ENCODE measurements at regions not wholly inside any gene's neighbourhood (a gene's known extent, or its start where the extent isn't known, plus 50 kb on each side); places are given as distances from the start of the nearest gene placed in this dataset.

DNA sequence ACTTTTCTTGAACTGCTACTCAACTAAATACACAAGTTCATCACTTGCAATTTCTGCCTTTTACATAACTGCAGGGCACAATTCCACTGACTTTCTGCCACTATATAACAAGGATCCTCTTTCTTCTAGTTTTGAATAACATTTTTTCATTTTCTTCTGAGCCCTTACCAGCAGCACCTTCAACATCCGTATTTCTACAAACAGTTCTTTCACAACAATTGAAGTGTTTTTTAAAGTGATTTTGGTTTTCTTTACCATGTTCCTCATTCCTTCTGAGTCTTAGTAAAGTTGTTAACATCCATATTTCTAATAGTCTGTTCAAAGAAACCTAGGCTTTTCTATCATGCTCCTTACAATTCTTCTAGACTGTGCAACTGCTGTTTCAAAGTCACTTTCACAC lies 127.2 kb upstream of the PITX1 start:
- H3K27me3 ChIP-seq (replicated peaks in 1 of 2; ENCODE audit: control insufficient read depth in 2 of 2, insufficient read depth in 2 of 2, low read length in 1 of 2), result no peaks in the 10 kb centered on the region
- ChIA-PET SMC1A (ENCODE audit: uncharacterized antibody, unreplicated experiment) (no interaction called here), CTCF (no interaction called here), POLR2A (no interaction called here), RAD21 (ENCODE audit: unreplicated experiment) (no interaction called here)
- no peak overlapping the region for H2AFZ ChIP-seq (ENCODE audit: control insufficient read depth, low read depth, low read length)
- no TSS peak for BruUV-seq (replicated peaks)
- H3K4me1 ChIP-seq (ENCODE audit: control insufficient read depth, insufficient read depth, low read length), result no peaks in the 10 kb centered on the region
- H3K79me2 ChIP-seq (ENCODE audit: control insufficient read depth, insufficient read depth, low read length), result no peaks in the 10 kb centered on the region
- no peak overlapping the region for H3K4me3 ChIP-seq
- H3K36me3 ChIP-seq (ENCODE audit: control insufficient read depth in 2 of 2, insufficient read depth in 2 of 2, low read length in 1 of 2), result no peaks in the 10 kb centered on the region
- H3K9me3 ChIP-seq (replicated peaks; ENCODE audit: control insufficient read depth, insufficient read depth, low read length), result no peaks in the 10 kb centered on the region; the same call in 2 of the 3 replicates
- ATAC-seq (no peak), FAIRE-seq (no peak), DNase-seq (ENCODE audit: low read depth, low spot score) (no peak)
- in situ Hi-C loops (cut with MboI), result no loop called here
- no peak overlapping the region for H3K27ac ChIP-seq (ENCODE audit: control insufficient read depth, insufficient read depth)
- H4K20me1 ChIP-seq (ENCODE audit: control insufficient read depth, insufficient read depth), result no peaks in the 10 kb centered on the region
- no peak overlapping the region for H3K4me2 ChIP-seq (ENCODE audit: control insufficient read depth, insufficient read depth)
- intact Hi-C loops (cut with micrococcal nuclease; ENCODE audit: unreplicated experiment), result no loop called here
- no peak overlapping the region for H3K9ac ChIP-seq (ENCODE audit: control insufficient read depth, insufficient read depth, low read length)
- TF ChIP-seq JUND (IDR thresholded peaks at IDR 0.05; ENCODE audit: low read depth, low read length), result no peak
- TF ChIP-seq, protein P1, sequence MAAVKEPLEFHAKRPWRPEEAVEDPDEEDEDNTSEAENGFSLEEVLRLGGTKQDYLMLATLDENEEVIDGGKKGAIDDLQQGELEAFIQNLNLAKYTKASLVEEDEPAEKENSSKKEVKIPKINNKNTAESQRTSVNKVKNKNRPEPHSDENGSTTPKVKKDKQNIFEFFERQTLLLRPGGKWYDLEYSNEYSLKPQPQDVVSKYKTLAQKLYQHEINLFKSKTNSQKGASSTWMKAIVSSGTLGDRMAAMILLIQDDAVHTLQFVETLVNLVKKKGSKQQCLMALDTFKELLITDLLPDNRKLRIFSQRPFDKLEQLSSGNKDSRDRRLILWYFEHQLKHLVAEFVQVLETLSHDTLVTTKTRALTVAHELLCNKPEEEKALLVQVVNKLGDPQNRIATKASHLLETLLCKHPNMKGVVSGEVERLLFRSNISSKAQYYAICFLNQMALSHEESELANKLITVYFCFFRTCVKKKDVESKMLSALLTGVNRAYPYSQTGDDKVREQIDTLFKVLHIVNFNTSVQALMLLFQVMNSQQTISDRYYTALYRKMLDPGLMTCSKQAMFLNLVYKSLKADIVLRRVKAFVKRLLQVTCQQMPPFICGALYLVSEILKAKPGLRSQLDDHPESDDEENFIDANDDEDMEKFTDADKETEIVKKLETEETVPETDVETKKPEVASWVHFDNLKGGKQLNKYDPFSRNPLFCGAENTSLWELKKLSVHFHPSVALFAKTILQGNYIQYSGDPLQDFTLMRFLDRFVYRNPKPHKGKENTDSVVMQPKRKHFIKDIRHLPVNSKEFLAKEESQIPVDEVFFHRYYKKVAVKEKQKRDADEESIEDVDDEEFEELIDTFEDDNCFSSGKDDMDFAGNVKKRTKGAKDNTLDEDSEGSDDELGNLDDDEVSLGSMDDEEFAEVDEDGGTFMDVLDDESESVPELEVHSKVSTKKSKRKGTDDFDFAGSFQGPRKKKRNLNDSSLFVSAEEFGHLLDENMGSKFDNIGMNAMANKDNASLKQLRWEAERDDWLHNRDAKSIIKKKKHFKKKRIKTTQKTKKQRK (IDR thresholded peaks at IDR 0.05; ENCODE audit: low read depth, low read length), result no peak
- TF ChIP-seq, protein P2, sequence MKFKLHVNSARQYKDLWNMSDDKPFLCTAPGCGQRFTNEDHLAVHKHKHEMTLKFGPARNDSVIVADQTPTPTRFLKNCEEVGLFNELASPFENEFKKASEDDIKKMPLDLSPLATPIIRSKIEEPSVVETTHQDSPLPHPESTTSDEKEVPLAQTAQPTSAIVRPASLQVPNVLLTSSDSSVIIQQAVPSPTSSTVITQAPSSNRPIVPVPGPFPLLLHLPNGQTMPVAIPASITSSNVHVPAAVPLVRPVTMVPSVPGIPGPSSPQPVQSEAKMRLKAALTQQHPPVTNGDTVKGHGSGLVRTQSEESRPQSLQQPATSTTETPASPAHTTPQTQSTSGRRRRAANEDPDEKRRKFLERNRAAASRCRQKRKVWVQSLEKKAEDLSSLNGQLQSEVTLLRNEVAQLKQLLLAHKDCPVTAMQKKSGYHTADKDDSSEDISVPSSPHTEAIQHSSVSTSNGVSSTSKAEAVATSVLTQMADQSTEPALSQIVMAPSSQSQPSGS (IDR thresholded peaks at IDR 0.05; ENCODE audit: low read length), result no peak
- TF ChIP-seq, protein P3, sequence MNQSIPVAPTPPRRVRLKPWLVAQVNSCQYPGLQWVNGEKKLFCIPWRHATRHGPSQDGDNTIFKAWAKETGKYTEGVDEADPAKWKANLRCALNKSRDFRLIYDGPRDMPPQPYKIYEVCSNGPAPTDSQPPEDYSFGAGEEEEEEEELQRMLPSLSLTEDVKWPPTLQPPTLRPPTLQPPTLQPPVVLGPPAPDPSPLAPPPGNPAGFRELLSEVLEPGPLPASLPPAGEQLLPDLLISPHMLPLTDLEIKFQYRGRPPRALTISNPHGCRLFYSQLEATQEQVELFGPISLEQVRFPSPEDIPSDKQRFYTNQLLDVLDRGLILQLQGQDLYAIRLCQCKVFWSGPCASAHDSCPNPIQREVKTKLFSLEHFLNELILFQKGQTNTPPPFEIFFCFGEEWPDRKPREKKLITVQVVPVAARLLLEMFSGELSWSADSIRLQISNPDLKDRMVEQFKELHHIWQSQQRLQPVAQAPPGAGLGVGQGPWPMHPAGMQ (IDR thresholded peaks at IDR 0.05; ENCODE audit: borderline replicate concordance), result no peak
- WGBS (ENCODE audit: insufficient coverage, insufficient replicate concordance, low lambda C conversion rate, missing lambda C conversion rate), result 38% methylated on average over 1 of the region's 1 CpG
